ENCODE measurements at regions not wholly inside any gene's neighbourhood (a gene's known extent, or its start where the extent isn't known, plus 50 kb on each side); places are given as distances from the start of the nearest gene placed in this dataset.

DNA sequence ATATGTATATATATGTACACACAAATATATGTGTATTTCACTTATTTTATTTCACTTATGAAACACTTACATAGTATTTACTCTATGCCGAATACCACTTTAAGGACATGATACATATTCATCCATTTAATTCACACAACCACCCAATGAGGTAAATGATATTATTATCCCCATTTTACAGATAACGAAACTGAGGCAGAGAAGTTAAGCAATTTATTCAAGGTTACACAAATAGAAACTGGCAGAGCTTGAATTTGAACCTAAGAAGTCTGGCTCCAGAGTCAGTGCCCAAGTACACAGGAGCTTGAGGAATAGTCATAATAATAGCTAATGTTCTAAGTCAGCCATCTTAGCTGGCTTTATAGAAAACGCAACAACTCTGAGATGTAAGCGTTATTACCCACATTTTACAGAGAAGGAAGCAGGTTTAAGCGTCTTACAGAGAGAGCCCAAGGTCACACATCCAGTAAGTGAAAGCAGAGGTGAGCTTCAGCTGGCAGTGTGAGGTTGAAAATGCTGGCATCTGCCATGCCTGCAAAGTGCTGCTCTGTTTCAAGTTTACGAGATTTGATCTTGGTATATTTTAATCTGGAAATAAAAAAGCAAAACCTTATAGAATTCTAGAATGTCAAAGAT is 326.9 kb downstream of the LPIN1 start:
- no peaks in the 10 kb centered on the region for H3K36me3 Mint-ChIP-seq
- H3K4me1 Mint-ChIP-seq: no peaks in the 10 kb centered on the region
- no peak overlapping the region for H3K27ac Mint-ChIP-seq
- DNase-seq: no peak
- H3K27me3 Mint-ChIP-seq: no peaks in the 10 kb centered on the region
- no peaks in the 10 kb centered on the region for H3K9me3 Mint-ChIP-seq
- H3K4me3 Mint-ChIP-seq: no peak overlapping the region

DNA sequence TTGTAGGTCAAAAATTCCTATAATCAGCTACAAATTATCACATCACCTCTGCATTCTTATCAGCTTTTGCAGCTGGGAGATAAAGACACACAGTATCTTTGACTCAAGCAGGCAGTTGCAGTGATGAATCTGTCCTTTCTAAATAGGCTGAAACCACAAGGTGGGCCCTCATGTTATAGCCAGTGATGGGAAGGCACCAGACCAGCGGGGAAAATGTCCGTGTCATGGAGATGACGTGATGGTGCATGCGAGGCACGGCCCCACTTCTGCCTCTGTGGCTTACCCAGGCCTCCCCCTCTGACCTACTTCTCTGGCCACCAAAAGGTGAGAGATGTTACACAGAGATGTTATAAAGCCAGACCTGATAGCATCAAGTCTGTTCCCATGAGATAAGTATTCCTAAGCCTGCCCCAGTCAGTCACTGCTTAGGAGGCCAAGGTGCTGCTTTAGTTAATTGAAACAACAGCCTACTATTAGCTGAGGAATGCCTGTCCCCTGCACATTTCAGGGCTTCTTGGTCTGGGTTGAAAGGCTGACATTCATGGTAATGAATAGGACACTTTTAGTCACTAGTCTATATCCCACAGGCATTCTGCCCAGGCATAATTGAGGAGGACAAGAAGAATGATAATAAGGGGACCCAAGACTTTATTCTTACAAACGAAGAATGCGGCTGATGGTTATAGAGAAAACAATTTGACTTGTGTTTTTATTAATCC is 327.9 kb downstream of the LPIN1 start:
- no peaks in the 10 kb centered on the region for H3K36me3 Mint-ChIP-seq
- no peaks in the 10 kb centered on the region for H3K9me3 Mint-ChIP-seq
- H3K4me1 Mint-ChIP-seq: no peaks in the 10 kb centered on the region
- no peaks in the 10 kb centered on the region for H3K27me3 Mint-ChIP-seq
- H3K4me3 Mint-ChIP-seq: no peak overlapping the region
- no peak for DNase-seq
- H3K27ac Mint-ChIP-seq: no peak overlapping the region

DNA sequence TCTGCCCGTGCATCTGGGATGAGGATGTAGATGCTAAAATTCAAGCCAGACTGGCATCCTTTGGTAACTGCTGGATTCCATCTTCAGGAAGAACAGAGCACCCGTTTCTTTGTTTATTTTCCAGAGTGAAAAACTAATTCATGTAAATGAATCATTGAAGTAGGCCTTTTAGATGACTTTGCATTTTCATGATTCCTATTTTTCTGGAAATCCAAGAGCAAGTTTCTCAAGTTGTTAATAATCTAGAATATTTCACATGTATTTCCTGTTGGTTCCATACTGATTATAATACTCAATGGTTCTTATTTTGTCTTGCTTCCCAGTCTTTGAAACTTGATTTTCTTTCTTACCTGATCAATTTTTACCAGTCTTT is 328.4 kb downstream of the LPIN1 start:
- Mint-ChIP-seq H3K9me3 (no peaks in the 10 kb centered on the region), H3K4me1 (no peaks in the 10 kb centered on the region), H3K27me3 (no peaks in the 10 kb centered on the region)

DNA sequence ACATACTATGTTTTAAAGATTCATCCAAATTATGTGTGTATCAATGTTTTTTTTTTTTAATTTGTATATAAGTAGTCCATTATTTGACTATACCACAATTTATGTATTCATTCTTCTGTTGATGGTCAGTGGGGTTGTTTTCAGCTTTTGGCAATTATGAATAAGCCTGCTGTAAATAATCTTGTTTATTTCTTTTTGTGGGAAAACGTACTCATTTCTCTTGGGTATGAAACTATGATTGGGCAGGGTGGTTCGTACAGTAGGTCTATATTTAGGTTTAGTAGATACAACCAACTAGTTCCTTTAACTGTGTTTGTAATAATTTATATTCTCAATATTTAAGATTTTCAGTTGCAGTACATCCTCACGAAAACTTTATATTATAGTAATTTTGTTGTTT is 329.2 kb downstream of the LPIN1 start:
- DNase-seq: no peak
- H3K27ac Mint-ChIP-seq: no peak overlapping the region
- no peaks in the 10 kb centered on the region for H3K27me3 Mint-ChIP-seq
- H3K4me1 Mint-ChIP-seq: no peaks in the 10 kb centered on the region
- no peak overlapping the region for H3K4me3 Mint-ChIP-seq
- H3K9me3 Mint-ChIP-seq: no peaks in the 10 kb centered on the region
- H3K36me3 Mint-ChIP-seq: no peaks in the 10 kb centered on the region

More for the DNA sequence above, 328.4 kb downstream of the LPIN1 start:
- Mint-ChIP-seq H3K27ac (no peak overlapping the region), H3K36me3 (no peaks in the 10 kb centered on the region), H3K4me3 (no peak overlapping the region)
- no peak for DNase-seq

DNA sequence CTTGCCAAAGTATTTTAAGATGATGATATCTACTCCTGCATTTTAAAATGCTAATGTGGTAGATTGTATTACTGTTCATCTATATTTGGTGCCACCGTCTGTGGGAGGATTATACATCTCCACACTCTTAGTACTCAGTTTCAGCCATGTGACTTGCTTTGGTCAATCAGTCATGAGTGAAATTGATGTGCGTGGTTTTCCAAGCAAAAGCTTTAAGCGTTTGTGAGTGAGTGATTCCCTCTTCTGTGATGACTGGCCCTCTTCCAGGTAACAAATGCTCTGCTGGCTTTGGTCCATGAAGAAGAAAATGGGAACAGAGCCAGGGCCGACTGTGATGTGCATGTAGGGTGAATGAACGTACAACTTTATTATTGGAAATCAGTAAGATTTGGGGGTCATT is 330.4 kb downstream of the LPIN1 start:
- Mint-ChIP-seq H3K27me3 (no peaks in the 10 kb centered on the region), H3K27ac (no peak overlapping the region), H3K4me3 (no peak overlapping the region), H3K4me1 (peaks cover 6% of the 10 kb centered on the region), H3K9me3 (peaks cover 2% of the 10 kb centered on the region), H3K36me3 (no peaks in the 10 kb centered on the region)
- no peak for DNase-seq

DNA sequence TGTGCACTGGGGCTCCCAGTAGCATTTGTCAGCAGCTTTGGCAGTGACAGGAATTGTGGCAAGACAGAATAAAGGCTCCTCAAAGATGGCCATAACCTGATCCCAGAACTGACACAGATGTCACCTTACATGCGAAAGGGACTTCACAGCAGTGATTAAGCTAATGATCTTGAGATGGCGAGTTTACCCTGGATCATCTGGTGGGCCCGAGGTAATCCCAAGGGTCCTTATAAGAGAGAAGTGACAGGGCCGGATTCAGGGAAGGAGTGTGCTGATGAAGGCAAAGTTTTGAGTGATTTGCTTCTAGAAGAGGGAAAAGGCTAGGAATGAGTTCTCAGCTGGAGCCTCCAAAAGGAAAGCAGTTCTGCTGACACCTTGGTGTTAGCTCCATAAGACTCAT is 333.9 kb downstream of the LPIN1 start:
- no peak for DNase-seq
- no peaks in the 10 kb centered on the region for H3K27me3 Mint-ChIP-seq
- no peak overlapping the region for H3K27ac Mint-ChIP-seq
- no peak overlapping the region for H3K4me3 Mint-ChIP-seq
- peaks cover 8% of the 10 kb centered on the region for H3K4me1 Mint-ChIP-seq
- peaks cover 2% of the 10 kb centered on the region for H3K9me3 Mint-ChIP-seq
- H3K36me3 Mint-ChIP-seq: no peaks in the 10 kb centered on the region

DNA sequence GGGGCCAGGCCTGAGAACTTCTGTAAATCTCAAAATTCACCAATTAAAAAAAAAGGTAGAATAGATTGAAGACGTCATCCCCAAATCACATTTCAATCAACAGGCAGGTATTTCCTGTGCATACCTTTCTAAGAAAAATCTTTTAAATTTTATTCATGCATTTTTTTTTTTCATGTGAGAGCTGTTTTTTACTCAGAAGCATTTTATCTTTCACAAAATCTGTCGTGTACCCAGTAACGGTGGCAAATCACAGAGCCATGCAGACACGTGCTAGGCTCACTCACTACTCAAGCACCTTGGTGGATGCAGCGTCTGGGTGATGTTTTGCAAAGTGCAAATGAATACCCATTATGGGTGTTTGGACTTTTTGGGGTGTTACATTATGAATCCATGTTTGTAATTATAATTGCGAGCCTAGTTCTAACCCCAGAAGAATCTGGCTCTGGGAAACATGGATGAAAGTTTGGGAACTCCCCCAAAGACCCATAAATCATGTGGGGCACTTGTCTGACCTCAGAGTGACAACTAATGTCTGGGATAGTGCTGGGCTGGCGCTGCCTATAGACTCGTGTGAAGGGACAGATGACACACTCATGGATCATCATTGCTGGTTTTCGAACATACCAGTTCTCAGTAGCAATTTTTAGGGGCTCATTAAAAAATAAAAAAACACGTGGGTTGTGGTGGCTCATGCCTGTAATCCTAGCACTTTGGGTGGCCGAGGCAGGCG is 335.2 kb downstream of the LPIN1 start:
- Mint-ChIP-seq H3K27me3 (no peaks in the 10 kb centered on the region), H3K4me1 (peaks cover 8% of the 10 kb centered on the region), H3K4me3 (no peak overlapping the region), H3K9me3 (peaks cover 2% of the 10 kb centered on the region), H3K27ac (no peak overlapping the region), H3K36me3 (no peaks in the 10 kb centered on the region)
- DNase-seq: no peak

DNA sequence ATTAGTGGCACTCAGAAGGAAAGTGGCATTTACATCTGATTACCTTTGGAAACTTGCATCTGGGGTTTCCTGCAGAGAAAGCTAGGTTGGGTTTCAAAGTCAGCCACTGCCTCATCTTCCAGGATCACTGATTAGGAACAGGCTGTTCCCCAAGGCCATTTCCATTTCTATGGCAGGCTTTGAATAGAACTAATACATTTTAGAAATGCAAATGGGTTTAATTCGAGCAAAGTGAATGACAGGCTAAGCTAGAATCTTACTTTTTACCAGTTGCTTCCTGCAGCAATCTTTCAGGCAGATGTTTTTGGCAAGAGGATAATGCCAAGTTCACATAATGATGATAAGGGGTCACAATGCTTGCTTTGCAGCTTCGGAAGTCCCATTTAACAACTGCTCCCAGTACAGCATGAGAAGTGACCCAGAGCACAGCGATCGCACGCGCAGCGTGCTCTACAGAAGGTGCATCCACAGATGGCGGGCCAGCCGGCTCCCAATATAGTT is 336.7 kb downstream of the LPIN1 start:
- no peak overlapping the region for H3K4me3 Mint-ChIP-seq
- H3K27ac Mint-ChIP-seq: no peak overlapping the region
- peaks cover 2% of the 10 kb centered on the region for H3K9me3 Mint-ChIP-seq
- H3K4me1 Mint-ChIP-seq: peaks cover 8% of the 10 kb centered on the region
- H3K27me3 Mint-ChIP-seq: no peaks in the 10 kb centered on the region
- H3K36me3 Mint-ChIP-seq: no peaks in the 10 kb centered on the region
- DNase-seq: no peak

DNA sequence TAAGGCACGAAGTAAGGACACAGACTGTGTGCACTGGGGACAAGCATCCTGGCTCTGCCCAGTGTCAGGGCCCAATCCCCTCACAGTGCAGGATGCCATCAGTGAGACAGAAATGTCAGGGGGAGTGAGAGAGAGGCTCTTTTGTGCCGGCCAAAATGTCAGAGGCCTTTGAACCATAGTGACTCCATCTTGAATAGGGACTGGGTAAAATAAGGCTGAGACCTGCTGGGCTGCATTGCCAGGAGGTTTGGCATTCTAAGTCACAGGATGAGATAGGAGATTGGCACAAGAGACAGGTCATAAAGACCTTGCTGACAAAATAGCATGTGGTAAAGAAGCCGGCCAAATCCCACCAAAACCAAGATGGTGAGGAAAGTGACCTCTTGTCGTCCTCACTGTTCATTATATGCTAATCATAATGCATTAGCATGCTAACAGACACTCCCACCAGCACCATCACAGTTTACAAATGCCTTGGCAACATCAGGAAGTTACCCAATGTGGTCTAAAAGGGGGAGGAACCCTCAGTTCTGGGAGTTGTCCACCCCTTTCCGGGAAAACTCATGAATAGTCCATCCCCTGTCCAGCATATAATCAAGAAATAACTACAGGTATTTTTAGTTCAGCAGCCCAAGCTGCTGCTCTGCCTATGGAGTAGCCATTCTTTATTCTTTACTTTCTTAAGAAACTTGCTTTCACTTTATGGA is 337.4 kb downstream of the LPIN1 start:
- no peaks in the 10 kb centered on the region for H3K27me3 Mint-ChIP-seq
- H3K9me3 Mint-ChIP-seq: peaks cover 2% of the 10 kb centered on the region
- H3K27ac Mint-ChIP-seq: no peak overlapping the region
- no peaks in the 10 kb centered on the region for H3K36me3 Mint-ChIP-seq
- H3K4me1 Mint-ChIP-seq: peaks cover 8% of the 10 kb centered on the region
- no peak overlapping the region for H3K4me3 Mint-ChIP-seq
- DNase-seq: no peak

DNA sequence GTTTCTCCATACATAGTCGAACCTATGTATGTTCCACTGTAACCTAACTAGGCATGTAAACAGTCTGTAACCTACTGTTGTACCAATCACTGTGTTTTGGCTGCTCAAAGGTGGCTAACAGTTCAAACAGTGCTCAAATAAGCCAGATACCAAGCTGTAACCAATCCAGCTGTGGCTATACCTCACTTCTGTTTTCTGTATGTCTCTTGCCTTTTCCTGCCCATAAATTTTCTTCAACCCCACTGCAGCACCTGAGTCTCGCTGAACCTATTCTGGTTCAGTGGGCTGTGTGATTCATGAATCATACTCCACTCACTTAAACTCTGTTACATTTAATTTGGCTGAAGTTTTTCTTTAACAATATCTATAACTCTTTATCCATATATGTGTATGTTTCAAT is 340.7 kb downstream of the LPIN1 start:
- no peaks in the 10 kb centered on the region for H3K9me3 Mint-ChIP-seq
- no peak overlapping the region for H3K4me3 Mint-ChIP-seq
- no peaks in the 10 kb centered on the region for H3K36me3 Mint-ChIP-seq
- no peaks in the 10 kb centered on the region for H3K4me1 Mint-ChIP-seq
- H3K27me3 Mint-ChIP-seq: no peaks in the 10 kb centered on the region
- DNase-seq: no peak
- H3K27ac Mint-ChIP-seq: no peak overlapping the region

DNA sequence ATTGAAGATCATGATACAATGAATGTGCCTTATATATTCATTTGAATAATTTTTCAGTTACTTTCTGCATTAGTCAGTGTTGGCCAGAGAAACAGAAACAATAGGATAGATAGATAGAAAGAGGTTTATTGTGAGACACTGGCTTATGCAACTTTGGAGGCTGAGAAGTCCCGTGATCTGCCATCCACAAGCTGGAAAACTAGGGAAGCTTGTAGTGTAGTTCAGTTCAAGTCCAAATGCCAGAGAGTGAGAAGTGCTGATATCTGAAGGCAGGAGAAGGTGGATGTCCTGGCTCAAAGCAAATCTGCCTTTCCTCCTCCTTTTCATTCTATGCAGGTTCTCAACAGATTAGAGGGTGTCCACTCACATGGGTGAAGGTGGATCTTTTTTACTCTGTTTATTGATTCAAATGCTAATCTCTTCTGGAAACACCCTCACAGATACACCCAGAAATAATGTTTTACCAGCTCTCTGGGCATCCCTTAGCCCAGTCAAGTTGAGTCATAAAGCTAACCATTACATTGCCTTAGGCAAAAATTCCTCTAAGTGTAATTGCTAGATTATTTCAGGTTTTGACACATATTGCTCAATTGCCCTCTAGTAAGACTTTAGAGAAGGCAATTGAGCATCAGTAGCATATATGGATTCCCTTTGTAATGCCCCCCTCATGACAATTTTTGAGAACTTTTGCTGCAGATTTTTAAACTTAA is 341.4 kb downstream of the LPIN1 start:
- no peak for DNase-seq
- H3K27ac Mint-ChIP-seq: no peak overlapping the region
- no peaks in the 10 kb centered on the region for H3K4me1 Mint-ChIP-seq
- H3K9me3 Mint-ChIP-seq: no peaks in the 10 kb centered on the region
- H3K27me3 Mint-ChIP-seq: no peaks in the 10 kb centered on the region
- no peak overlapping the region for H3K4me3 Mint-ChIP-seq
- H3K36me3 Mint-ChIP-seq: no peaks in the 10 kb centered on the region

DNA sequence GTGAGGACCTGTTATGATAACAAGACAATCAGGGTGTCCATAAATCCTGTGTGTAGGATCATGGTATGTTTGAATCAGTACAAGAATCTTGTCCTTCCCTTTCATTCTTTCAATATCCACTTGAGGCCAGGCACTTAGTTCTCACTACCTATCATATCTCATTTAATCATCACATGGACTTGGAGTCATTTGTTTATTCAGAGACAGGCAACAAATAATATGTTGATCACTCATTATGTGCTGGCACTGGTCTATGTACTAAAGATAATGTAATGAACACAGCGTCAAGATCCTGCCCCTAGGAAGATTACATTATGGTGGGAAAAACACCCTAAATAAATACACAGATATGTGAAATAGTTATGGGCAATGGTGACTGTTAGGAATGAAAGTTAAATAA is 342.6 kb downstream of the LPIN1 start:
- no peak for DNase-seq
- H3K27ac Mint-ChIP-seq: no peak overlapping the region
- H3K27me3 Mint-ChIP-seq: no peaks in the 10 kb centered on the region
- no peaks in the 10 kb centered on the region for H3K4me1 Mint-ChIP-seq
- no peaks in the 10 kb centered on the region for H3K36me3 Mint-ChIP-seq
- no peaks in the 10 kb centered on the region for H3K9me3 Mint-ChIP-seq
- H3K4me3 Mint-ChIP-seq: no peak overlapping the region

DNA sequence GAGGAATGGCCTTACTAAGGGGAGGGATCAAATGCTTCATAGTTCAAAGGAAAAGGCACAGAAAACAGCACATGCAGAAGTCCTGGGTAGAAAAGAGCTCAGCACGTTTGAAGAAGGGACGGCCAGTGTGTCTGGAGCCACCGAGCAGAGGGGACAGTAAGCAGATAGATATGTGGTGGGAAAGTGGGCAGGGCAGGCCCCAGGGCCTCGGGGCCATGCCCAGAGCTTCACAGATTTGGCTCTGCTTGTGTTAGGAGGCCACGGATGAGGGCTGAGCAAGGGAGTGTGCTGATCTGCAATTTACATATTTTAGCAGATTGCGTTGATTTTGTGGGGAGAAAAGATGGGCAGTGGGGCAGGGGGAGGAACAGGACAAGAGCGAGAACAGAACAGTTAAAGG is 343.1 kb downstream of the LPIN1 start:
- H3K36me3 Mint-ChIP-seq: no peaks in the 10 kb centered on the region
- no peaks in the 10 kb centered on the region for H3K9me3 Mint-ChIP-seq
- H3K27me3 Mint-ChIP-seq: no peaks in the 10 kb centered on the region
- no peak for DNase-seq
- H3K4me3 Mint-ChIP-seq: no peak overlapping the region
- no peak overlapping the region for H3K27ac Mint-ChIP-seq
- no peaks in the 10 kb centered on the region for H3K4me1 Mint-ChIP-seq

DNA sequence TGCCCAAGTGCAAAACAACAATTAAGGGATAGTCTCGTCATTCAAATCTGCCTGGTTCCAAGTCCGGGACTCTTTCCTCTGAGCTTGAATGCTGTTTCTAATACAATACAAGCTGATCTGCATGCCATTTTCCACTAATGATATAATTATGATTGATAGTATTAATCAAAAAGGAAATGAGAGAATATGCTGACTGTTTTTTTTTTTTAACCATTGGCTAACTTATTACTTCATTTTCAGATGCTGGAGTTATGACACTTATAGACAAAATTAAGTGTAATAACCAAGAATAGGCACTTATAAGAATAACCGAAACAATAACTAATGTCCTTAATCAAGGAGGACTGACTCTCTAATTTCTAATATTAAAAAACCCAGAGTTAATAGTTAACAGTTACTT is 343.6 kb downstream of the LPIN1 start:
- Mint-ChIP-seq H3K27ac (no peak overlapping the region), H3K36me3 (no peaks in the 10 kb centered on the region), H3K9me3 (no peaks in the 10 kb centered on the region), H3K4me3 (no peak overlapping the region), H3K27me3 (no peaks in the 10 kb centered on the region), H3K4me1 (no peaks in the 10 kb centered on the region)
- no peak for DNase-seq

DNA sequence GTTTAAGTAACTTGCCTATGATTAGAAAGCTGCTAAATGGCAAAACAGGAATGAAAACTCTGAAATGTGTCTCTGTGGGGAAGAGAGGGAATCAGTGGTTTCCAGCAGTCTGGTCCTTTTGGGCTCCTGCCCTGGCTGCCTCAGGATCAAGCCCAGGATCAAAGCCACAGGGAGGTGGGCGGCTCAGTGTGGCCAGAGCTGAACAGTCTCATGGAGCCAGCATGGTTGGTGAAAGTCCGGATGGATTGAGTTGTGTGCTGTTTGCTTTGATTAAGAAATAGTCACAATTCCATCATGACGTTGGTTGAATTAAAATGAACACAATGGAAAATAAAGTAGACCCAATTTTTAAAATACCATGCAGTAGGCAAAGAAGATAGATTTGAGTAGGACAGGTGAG is 344.2 kb downstream of the LPIN1 start:
- Mint-ChIP-seq H3K27me3 (no peaks in the 10 kb centered on the region), H3K4me1 (no peaks in the 10 kb centered on the region), H3K36me3 (no peaks in the 10 kb centered on the region), H3K9me3 (no peaks in the 10 kb centered on the region), H3K4me3 (no peak overlapping the region), H3K27ac (no peak overlapping the region)
- DNase-seq: no peak

Data from activated naive CD8-positive, alpha-beta T cell treated with anti-CD3 and anti-CD28 coated beads for 36 hours (primary cell).